NT2/D1 (cell line): ENCODE measurements at regions not wholly inside any gene's neighbourhood (a gene's known extent, or its start where the extent isn't known, plus 50 kb on each side); places are given as distances from the start of the nearest gene placed in this dataset.

Source experiments
- SUZ12 ChIP-seq: IDR thresholded peaks from 2 replicates; pipeline ENCODE4 v1.6.1; 2011; ENCODE audit not compliant: insufficient read length, insufficient read depth; ENCODE audit errors: extremely low read depth
- ZNF274 ChIP-seq: IDR thresholded peaks from 2 replicates; pipeline ENCODE4 v1.6.1; 2011; ENCODE audit warnings: mild to moderate bottlenecking, low read depth, low read length

GRCh38 chr5:2523180-2523579 lies 228.3 kb downstream of the IRX2 start:
- TF ChIP-seq SUZ12 (no peak), ZNF274 (no peak)
